ENCODE measurements at regions not wholly inside any gene's neighbourhood (a gene's known extent, or its start where the extent isn't known, plus 50 kb on each side); places are given as distances from the start of the nearest gene placed in this dataset.

GRCh38 chr2:172344159-172344558 lies 83.2 kb upstream of the ITGA6 start:
- Mint-ChIP-seq H3K27ac (ENCODE audit: unreplicated experiment) (no peak overlapping the region), H3K27me3 (ENCODE audit: low read depth) (no peaks in the 10 kb centered on the region), H3K4me3 (ENCODE audit: unreplicated experiment) (no peak overlapping the region), H3K36me3 (ENCODE audit: low read depth) (peaks cover 4% of the 10 kb centered on the region), H3K9me3 (ENCODE audit: low read depth) (peaks cover 26% of the 10 kb centered on the region), H3K4me1 (ENCODE audit: low read depth) (peaks cover 14% of the 10 kb centered on the region)
- TF ChIP-seq CTCF (IDR thresholded peaks at IDR 0.05), result no peak
- DNase-seq (ENCODE audit: low spot score), result no peak

- no peak for DNase-seq (ENCODE audit: low spot score)
- no peak for TF ChIP-seq CTCF (IDR thresholded peaks at IDR 0.05)
- Mint-ChIP-seq H3K27ac (ENCODE audit: unreplicated experiment) (no peak overlapping the region), H3K9me3 (ENCODE audit: low read depth) (peaks cover 26% of the 10 kb centered on the region), H3K27me3 (ENCODE audit: low read depth) (no peaks in the 10 kb centered on the region), H3K36me3 (ENCODE audit: low read depth) (peaks cover 4% of the 10 kb centered on the region), H3K4me1 (ENCODE audit: low read depth) (no peaks in the 10 kb centered on the region), H3K4me3 (ENCODE audit: unreplicated experiment) (no peak overlapping the region)
Observed at GRCh38 chr2:172345956-172346555, 81.3 kb upstream of the ITGA6 start.

GRCh38 chr2:172348555-172349288 lies 78.7 kb upstream of the ITGA6 start:
- peaks cover 22% of the 10 kb centered on the region for H3K9me3 Mint-ChIP-seq (ENCODE audit: low read depth)

GRCh38 chr2:172350839-172351479 lies 76.4 kb upstream of the ITGA6 start:
- Mint-ChIP-seq H3K36me3 (ENCODE audit: low read depth) (no peaks in the 10 kb centered on the region), H3K27ac (ENCODE audit: unreplicated experiment) (no peak overlapping the region), H3K27me3 (ENCODE audit: low read depth) (no peaks in the 10 kb centered on the region), H3K4me3 (ENCODE audit: unreplicated experiment) (no peak overlapping the region), H3K4me1 (ENCODE audit: low read depth) (no peaks in the 10 kb centered on the region), H3K9me3 (ENCODE audit: low read depth) (peaks cover 13% of the 10 kb centered on the region)
- no peak for TF ChIP-seq CTCF (IDR thresholded peaks at IDR 0.05)
- DNase-seq (ENCODE audit: low spot score), result no peak

More at GRCh38 chr2:172348555-172349288, 78.7 kb upstream of the ITGA6 start:
- no peak for DNase-seq (ENCODE audit: low spot score)
- Mint-ChIP-seq H3K27ac (ENCODE audit: unreplicated experiment) (no peak overlapping the region), H3K36me3 (ENCODE audit: low read depth) (peaks cover under 1% of the 10 kb centered on the region), H3K4me1 (ENCODE audit: low read depth) (no peaks in the 10 kb centered on the region), H3K27me3 (ENCODE audit: low read depth) (no peaks in the 10 kb centered on the region), H3K4me3 (ENCODE audit: unreplicated experiment) (no peak overlapping the region)
- TF ChIP-seq CTCF (IDR thresholded peaks at IDR 0.05), result no peak

GRCh38 chr2:172351586-172351985 lies 75.8 kb upstream of the ITGA6 start:
- TF ChIP-seq CTCF (IDR thresholded peaks at IDR 0.05), result no peak
- no peaks in the 10 kb centered on the region for H3K4me1 Mint-ChIP-seq (ENCODE audit: low read depth)
- H3K27ac Mint-ChIP-seq (ENCODE audit: unreplicated experiment), result no peak overlapping the region
- no peaks in the 10 kb centered on the region for H3K36me3 Mint-ChIP-seq (ENCODE audit: low read depth)
- H3K27me3 Mint-ChIP-seq (ENCODE audit: low read depth), result no peaks in the 10 kb centered on the region
- DNase-seq (ENCODE audit: low spot score), result no peak
- peaks cover 10% of the 10 kb centered on the region for H3K9me3 Mint-ChIP-seq (ENCODE audit: low read depth)
- H3K4me3 Mint-ChIP-seq (ENCODE audit: unreplicated experiment), result no peak overlapping the region

Measured in chondrocyte (in vitro differentiated cells).